ENCODE measurements at regions not wholly inside any gene's neighbourhood (a gene's known extent, or its start where the extent isn't known, plus 50 kb on each side); places are given as distances from the start of the nearest gene placed in this dataset.

GRCh38 chr11:119580751-119581150 is 148.2 kb downstream of the NECTIN1 start:
- no peak for TF ChIP-seq EZH2 (IDR thresholded peaks at IDR 0.05)
- no peak for TF ChIP-seq POLR2AphosphoS5 (IDR thresholded peaks at IDR 0.05; ENCODE audit: borderline replicate concordance, low read depth, low read length)
- TF ChIP-seq FOXP2 (optimal IDR thresholded peaks at IDR 0.05; ENCODE audit: control extremely low read depth, extremely low read length, insufficient read depth): no peak

Data from SK-N-MC (cell line).